ENCODE measurements at regions not wholly inside any gene's neighbourhood (a gene's known extent, or its start where the extent isn't known, plus 50 kb on each side); places are given as distances from the start of the nearest gene placed in this dataset.
A peak's percentile ranks its signal among the peaks of the same experiment; 100 is the strongest.
"Not testable (repeated sequence)": the region's sequence is repeated elsewhere in the genome, so short reads cannot be mapped to it uniquely, and the experiment has no call there.

DNA sequence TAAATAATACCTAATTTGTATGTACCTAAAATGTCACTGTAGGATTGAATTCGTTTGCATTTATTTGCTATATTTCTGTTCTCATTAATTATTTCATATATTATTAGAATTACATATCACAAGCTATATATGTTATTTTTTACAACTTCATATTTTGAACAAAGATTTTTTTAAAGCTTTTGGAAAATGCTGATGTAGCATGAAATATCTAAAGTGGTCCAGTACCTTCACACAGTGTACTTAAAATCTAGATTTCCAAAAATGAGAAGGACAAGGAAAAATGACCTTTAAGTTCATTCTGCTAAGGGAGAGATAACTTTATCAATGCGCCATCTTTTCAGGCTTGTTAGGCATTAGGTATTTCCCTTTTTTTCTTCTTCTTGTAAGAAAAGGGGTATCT lies 71.8 kb downstream of the LARP7 start:
- no peak for DNase-seq (ENCODE audit: low read depth)

DNA sequence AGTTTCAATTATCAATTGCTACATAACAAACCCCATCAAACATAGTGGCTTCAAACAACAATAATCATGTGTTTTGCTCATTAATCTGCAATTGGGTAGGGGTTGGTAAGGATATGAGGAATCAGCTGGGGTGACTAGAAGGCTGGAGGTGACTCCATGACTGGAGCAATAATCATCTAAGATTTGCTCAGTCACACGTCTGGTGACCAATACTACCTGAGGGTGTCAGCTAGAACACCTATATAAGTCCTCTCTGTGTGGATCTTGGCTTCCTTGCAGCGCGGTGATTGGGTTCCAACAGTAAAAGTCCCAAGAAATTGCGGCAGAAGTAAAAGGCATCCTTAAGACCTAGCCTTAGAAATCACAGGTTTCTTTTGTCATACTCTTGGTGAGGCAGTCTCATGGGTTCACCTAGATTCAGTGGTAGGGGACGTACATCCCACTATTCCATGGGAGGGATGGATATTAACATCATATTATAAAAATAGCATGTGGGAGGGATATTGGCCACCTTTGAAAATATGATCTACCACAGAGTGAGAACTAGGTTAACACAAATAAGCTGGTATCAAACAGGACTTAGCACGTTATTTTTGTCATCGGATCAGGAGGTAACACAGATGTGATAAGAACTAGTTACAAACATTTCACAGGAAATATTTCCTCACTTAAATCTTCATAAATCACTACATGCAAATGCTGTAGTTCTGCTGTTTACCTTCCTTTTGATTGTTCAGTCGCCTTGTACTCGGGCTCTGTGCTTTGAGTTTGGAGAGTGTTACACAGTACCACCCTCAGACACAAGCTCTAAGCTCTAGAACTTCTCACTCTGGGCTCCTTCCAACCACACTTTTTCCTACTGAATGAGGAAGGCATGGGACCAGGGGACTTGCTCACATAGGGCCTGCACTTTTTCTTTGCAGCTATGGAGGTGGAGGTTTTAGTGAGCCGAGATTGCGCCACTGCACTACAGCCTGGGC lies 78.3 kb downstream of the LARP7 start:
- DNase-seq (ENCODE audit: low read depth): no peak

GRCh38 chr4:112717856-112718255 lies 80.9 kb downstream of the LARP7 start:
- no peak for DNase-seq (ENCODE audit: low read depth)

DNA sequence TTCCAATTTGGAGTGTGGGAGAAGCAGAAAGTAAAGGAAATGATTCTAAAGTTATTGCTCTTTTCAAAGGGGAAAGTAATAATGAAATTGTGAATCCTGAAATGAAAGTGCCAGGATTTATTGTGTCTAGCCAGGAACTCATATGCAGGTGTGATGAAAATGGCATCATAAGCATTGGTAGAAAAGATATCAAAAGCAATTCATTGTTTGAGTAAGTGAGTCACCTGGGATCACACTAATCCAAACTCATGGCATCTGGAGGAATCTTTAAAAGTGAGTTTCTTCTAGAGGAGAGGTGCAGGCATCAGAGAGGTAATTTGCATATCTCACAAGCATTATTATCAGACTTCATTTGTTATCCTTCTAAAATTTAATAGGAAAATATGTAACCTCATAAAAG lies 84.7 kb downstream of the LARP7 start:
- no peak for DNase-seq (ENCODE audit: low read depth)

DNA sequence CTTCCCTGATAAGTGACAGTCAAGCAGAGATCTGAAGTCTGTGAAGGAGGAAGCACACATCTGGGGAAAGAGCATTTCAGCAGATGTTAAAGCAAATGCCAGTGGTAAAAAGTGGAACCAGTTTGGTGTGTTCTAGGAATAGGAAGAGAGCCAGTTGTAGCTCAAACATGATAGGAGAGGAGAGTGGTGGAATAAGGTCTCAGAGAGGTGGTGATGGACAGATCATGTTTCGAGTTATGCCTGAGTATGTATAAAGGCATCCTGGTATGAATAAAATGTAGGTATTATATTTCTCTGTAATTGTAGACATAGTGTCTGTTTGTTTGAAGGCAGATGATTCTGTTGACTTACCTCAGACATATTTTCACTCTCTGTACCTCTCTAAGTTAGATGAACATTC lies 89.1 kb downstream of the LARP7 start:
- DNase-seq (ENCODE audit: low read depth): no peak

- not testable (repeated sequence) for DNase-seq (ENCODE audit: low read depth)
Observed at GRCh38 chr4:112727728-112728127, 90.8 kb downstream of the LARP7 start.

GRCh38 chr4:112731715-112732114 lies 94.8 kb downstream of the LARP7 start:
- DNase-seq (ENCODE audit: low read depth): no peak

DNA sequence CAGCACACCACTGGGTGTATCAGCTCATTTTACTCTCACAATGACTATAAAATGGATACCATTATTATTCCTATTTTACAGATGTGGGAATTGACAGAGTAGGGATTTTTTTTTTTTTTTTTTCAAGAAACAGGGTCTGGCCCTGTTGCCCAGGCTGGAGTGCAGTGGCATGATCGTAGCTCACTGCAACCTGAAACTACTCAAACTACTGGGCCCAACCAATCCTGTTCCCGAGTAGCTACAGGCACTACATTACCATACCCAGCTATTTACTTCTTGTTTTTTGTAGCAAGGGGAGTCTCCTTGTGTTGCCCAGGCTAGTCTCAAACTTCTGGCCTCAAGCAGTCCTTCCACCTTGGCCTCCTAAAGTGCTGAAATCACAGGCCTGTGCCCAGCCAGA lies 95.2 kb downstream of the LARP7 start:
- no peak for DNase-seq (ENCODE audit: low read depth)

DNA sequence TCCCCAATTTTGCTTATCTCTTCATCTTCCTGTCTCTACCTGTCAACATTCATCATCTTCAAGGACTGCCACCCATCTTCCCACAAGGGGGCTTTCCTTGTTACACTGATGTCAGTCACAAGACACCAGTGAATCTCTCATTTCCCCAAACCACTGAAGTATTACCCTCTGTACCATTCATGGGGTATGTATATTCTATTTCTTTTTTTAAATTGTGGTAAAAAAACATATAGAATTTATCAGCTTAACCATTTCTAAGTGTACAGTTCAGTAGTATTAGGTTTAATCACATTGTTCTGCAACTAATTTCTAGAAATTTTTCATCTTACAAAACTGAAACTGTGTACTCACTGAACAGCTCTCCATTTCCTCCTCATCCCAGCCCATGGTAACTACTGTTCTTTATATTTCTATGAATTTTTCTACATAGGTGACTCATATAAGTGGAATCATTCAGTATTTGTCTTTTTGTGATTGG lies 98.6 kb downstream of the LARP7 start:
- DNase-seq (ENCODE audit: low read depth): no peak

- no peak for DNase-seq (ENCODE audit: low read depth)
Observed at GRCh38 chr4:112736718-112737135, 99.8 kb downstream of the LARP7 start.

- DNase-seq (ENCODE audit: low read depth): no peak
Observed at GRCh38 chr4:112739442-112739841, 102.5 kb downstream of the LARP7 start.

DNA sequence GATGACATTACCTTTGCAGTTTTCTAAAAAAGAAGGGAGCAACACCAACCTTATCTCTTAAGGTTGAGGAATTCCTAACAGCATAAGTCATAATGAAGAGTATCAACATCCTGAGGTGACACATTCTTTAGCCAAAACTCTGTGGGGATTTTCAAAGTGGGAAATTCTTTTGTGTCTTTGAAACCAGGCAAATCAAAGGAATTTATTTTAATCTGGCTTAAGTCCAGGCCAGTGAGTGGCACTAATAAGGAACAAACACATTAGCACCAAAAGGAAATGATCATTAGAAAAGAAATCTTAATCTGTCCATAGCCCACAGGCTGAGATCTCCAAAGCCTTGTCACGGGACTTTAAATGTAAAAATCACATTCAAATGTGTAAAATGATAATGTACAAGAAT lies 110.1 kb downstream of the LARP7 start:
- DNase-seq (ENCODE audit: low read depth): no peak

- no peak for DNase-seq (ENCODE audit: low read depth)
Observed at GRCh38 chr4:112748352-112748878, 111.5 kb downstream of the LARP7 start.

DNA sequence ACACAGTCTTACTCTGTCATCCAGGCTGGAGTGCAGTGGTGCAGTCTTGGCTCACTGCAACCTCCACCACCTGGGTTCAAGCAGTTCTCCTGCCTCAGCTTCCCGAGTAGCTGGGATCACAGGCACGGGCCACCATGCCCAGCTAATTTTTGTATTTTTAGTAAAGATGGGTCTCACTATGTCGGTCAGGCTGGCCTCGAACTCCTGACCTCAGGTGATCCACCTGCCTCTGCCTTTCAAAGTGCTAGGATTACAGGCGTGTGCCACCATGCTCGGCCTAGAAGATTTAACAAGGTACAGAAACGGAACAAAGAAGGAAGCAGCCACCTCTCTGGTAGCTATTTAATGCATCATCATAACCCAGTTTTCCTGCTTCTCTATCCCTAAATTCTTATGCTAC lies 113.8 kb downstream of the LARP7 start:
- not testable (repeated sequence) for DNase-seq (ENCODE audit: low read depth)

- no peak for DNase-seq (ENCODE audit: low read depth)
Observed at GRCh38 chr4:112751447-112751846, 114.5 kb downstream of the LARP7 start.

GRCh38 chr4:112752061-112752460 lies 115.1 kb downstream of the LARP7 start:
- no peak for DNase-seq (ENCODE audit: low read depth)

DNA sequence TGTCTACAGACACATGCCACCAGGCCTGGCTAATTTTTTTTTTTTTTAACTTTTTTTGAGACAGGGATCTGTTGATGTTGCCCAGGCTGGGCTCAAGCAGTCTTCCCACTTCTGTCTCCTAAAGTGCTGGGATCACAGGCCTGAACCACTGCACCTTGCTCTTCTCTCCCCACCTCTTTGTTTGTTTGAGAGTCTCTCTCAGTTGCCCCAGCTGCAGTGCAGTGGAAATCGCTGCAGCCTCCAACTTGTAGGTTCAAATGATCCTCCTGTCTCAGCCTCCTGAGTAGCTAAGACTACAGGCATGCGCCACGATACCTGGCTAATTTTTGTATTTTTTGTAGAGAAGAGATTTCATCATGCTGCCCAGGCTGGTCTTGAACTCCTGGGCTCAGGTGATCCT lies 115.6 kb downstream of the LARP7 start:
- no peak for DNase-seq (ENCODE audit: low read depth)

GRCh38 chr4:112753333-112753732 lies 116.4 kb downstream of the LARP7 start:
- DNase-seq (ENCODE audit: low read depth): no peak

DNA sequence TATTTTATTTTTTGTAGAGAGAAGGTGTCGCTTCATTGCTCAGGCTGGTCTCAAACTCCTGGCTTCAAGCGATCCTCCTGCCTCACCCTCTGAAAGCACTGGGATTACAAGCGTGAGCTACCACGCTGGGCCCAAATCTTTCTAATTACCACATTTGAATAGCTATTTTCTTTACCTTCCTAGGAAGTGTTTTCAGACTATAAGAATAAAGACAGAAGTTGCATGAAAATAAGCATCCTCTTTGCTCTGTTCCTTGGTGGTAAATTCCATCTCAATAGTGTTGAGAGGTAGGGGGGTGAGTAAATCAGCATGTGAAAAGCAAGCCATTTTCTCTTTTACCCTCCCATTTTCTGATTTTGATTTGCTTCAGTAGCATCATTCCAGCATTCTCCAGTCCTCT lies 122.4 kb downstream of the LARP7 start:
- no peak for DNase-seq (ENCODE audit: low read depth)

GRCh38 chr4:112765317-112765974 lies 128.5 kb downstream of the LARP7 start:
- no peak for DNase-seq (ENCODE audit: low read depth)

DNA sequence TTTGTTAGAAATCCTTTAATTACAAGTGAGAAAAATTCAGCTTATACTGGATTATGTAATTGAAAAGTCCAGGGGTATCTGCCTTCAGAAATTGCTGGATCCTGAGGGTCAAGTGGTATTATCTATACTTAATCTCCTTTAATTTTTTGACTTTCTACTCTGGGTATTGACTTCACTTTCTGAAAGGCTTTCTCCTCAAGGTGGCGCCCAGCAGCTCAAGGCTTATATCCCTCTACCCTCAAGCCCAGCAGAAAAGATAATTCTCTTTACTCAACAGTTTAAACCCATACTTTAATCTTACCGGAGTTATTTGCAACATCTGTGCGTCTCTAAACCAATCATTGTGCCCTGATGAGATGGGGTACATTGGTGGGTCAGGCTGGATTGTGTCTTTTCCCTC lies 129.5 kb downstream of the LARP7 start:
- DNase-seq (ENCODE audit: low read depth): peak; percentile 31

DNA sequence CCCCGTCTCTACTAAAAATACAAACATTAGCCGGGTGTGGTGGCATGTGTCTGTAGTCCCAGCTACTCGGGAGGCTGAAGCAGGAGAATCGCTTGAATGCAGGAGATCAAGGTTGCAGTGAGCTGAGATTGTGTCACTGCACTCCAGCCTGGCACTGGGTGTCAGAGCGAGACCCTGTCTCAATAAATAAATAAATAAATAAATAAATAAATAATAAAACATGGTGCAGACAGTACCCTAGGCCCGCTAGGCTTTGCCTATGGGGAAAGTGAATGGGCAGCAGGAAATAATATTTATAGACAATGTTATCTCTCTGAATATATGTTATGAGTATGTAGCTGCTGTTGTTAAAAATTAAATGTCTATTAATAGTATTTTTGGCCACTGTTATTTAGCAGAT lies 130.4 kb downstream of the LARP7 start:
- DNase-seq (ENCODE audit: low read depth): no peak

DNA sequence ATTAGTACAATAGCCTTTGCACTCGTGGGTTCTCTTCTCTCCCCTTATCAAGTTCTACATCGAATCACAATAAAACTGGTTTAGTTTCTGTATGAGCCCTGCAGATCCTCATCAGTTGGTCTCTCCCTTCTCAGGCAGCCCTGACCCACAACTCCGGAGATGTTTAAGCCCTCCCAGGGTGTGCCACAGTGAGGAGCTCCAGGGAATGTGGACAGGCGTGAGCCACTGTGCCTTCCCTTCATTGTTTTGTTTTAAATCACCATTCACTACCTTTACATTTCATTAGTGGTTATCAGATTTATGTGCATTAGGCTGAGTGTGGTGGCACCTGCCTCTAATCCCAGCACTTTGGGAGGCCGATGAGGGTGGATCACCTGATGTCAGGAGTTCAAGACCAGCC lies 133.2 kb downstream of the LARP7 start:
- no peak for DNase-seq (ENCODE audit: low read depth)
